ENCODE measurements at regions not wholly inside any gene's neighbourhood (a gene's known extent, or its start where the extent isn't known, plus 50 kb on each side); places are given as distances from the start of the nearest gene placed in this dataset.

DNA sequence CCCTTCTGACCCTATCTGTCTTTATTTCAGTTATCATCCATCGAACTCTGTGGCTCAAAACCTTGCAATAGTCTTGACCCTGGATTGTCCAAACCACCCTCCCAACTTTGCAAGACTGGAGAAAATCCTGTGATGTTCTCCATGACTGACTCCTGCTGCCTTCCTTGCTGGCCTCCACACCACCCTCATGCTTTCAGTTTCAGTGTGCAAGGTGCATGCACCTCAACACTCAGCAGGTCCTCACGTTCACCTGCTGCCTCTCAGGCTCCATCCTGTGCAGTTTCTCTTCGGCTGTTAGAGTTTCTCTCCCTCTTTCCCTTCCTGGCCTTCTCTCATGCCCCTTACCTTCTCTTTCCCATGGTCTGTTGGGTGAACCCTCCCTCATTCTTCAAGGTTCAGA is 59.4 kb upstream of the ASIC2 start:
- no peaks in the 10 kb centered on the region; the same call in 1 of the 2 replicates for H3K36me3 Mint-ChIP-seq (ENCODE audit: low read depth)
- no peak overlapping the region for H3K27ac Mint-ChIP-seq
- DNase-seq, result no peak
- no peaks in the 10 kb centered on the region for H3K4me1 Mint-ChIP-seq (ENCODE audit: low read depth)
- H3K9me3 Mint-ChIP-seq, result peaks cover 52% of the 10 kb centered on the region
- no peak for TF ChIP-seq CTCF (IDR thresholded peaks at IDR 0.05)
- peaks cover 2% of the 10 kb centered on the region for H3K27me3 Mint-ChIP-seq (ENCODE audit: insufficient read depth)
- H3K4me3 Mint-ChIP-seq, result no peak overlapping the region

DNA sequence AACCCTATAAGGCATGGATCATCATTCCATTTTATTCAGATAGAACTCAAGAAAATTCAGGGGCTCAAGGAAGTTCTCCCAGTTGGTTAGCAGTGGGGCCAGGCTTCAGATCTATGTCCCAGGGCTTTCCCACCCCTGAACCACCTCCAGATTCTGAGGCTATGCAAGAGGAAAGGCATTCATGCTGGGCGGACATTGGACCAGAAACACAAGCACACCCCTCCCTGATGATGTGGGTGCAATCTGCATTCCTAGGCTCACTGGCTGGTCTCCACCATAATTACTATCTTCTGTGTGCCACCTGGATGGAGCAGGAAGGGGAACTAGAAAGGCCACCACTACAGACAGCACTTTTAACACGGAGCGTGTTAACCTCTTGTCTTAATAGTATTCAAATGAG is 63.2 kb upstream of the ASIC2 start:
- no peak for TF ChIP-seq CTCF (IDR thresholded peaks at IDR 0.05)
- H3K27ac Mint-ChIP-seq, result no peak overlapping the region
- peaks cover 65% of the 10 kb centered on the region for H3K9me3 Mint-ChIP-seq
- peaks cover 2% of the 10 kb centered on the region for H3K27me3 Mint-ChIP-seq (ENCODE audit: insufficient read depth)
- no peak for DNase-seq
- no peak overlapping the region for H3K4me3 Mint-ChIP-seq
- no peaks in the 10 kb centered on the region; the same call in 1 of the 2 replicates for H3K36me3 Mint-ChIP-seq (ENCODE audit: low read depth)
- no peaks in the 10 kb centered on the region for H3K4me1 Mint-ChIP-seq (ENCODE audit: low read depth)

- H3K4me1 Mint-ChIP-seq (ENCODE audit: low read depth), result no peaks in the 10 kb centered on the region
- no peak overlapping the region for H3K4me3 Mint-ChIP-seq
- H3K9me3 Mint-ChIP-seq, result peaks cover 72% of the 10 kb centered on the region
- no peak overlapping the region for H3K27ac Mint-ChIP-seq
- no peaks in the 10 kb centered on the region; the same call in none of the 2 replicates for H3K27me3 Mint-ChIP-seq (ENCODE audit: insufficient read depth)
- no peak for DNase-seq
- peaks cover 4% of the 10 kb centered on the region; the same call in 1 of the 2 replicates for H3K36me3 Mint-ChIP-seq (ENCODE audit: low read depth)
- no peak for TF ChIP-seq CTCF (IDR thresholded peaks at IDR 0.05)
Observed at GRCh38 chr17:33363475-33363874, 70.4 kb upstream of the ASIC2 start.

DNA sequence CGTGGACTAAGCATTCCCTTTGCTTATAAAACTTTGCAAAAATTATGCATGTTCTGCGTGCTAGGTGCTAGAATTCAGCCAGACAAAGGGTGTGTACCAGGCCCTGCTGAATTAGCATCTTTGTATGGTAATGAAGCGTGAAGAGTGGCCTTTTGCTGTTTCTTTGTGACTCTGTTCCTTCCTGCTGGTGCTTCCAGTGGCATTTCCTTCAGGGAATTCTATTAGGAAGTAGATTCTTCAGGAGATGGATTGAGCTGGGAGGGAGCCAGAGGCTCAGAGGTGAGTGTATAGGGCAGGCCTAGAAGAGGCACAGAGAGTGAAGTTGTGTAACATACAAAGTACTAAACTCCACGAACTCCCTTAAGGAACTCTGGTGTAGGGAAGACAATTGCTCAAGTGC is 73.9 kb upstream of the ASIC2 start:
- DNase-seq, result no peak
- H3K36me3 Mint-ChIP-seq (ENCODE audit: low read depth), result peaks cover 12% of the 10 kb centered on the region; the same call in 1 of the 2 replicates
- no peak overlapping the region for H3K4me3 Mint-ChIP-seq
- peaks cover 71% of the 10 kb centered on the region for H3K9me3 Mint-ChIP-seq
- TF ChIP-seq CTCF (IDR thresholded peaks at IDR 0.05), result no peak
- no peaks in the 10 kb centered on the region for H3K4me1 Mint-ChIP-seq (ENCODE audit: low read depth)
- H3K27ac Mint-ChIP-seq, result no peak overlapping the region
- H3K27me3 Mint-ChIP-seq (ENCODE audit: insufficient read depth), result no peaks in the 10 kb centered on the region; the same call in none of the 2 replicates

- H3K36me3 Mint-ChIP-seq (ENCODE audit: low read depth), result peaks cover 13% of the 10 kb centered on the region; the same call in 1 of the 2 replicates
- H3K4me1 Mint-ChIP-seq (ENCODE audit: low read depth), result no peaks in the 10 kb centered on the region
- no peak overlapping the region for H3K27ac Mint-ChIP-seq
- no peak for TF ChIP-seq CTCF (IDR thresholded peaks at IDR 0.05)
- peaks cover 64% of the 10 kb centered on the region for H3K9me3 Mint-ChIP-seq
- H3K27me3 Mint-ChIP-seq (ENCODE audit: insufficient read depth), result no peaks in the 10 kb centered on the region; the same call in none of the 2 replicates
- H3K4me3 Mint-ChIP-seq, result no peak overlapping the region
- no peak for DNase-seq
Observed at GRCh38 chr17:33369149-33369548, 76.1 kb upstream of the ASIC2 start.

DNA sequence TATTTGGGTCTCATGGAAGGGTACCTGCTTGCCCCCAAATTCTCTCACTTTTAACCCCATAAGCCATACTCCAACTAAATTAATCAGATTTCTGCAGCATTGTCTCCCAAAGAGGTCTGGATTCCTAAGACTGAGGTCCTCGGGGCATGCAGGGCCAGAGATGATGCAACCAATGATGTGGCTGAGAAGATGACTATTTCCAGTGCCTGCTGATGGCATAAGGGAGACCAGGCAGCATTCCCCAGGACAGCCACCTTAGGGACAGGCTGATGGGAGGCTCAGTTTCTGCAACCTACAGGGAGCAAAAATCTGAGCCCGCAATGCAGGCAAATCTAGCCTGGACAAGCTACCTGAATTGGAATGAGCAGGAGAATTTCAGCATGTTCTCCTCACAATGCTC is 76.8 kb upstream of the ASIC2 start:
- Mint-ChIP-seq H3K4me1 (ENCODE audit: low read depth) (no peaks in the 10 kb centered on the region), H3K4me3 (no peak overlapping the region), H3K9me3 (peaks cover 63% of the 10 kb centered on the region), H3K27ac (no peak overlapping the region), H3K36me3 (ENCODE audit: low read depth) (peaks cover 13% of the 10 kb centered on the region; the same call in 1 of the 2 replicates), H3K27me3 (ENCODE audit: insufficient read depth) (no peaks in the 10 kb centered on the region; the same call in none of the 2 replicates)
- TF ChIP-seq CTCF (IDR thresholded peaks at IDR 0.05), result no peak
- no peak for DNase-seq
